GM23338 (cell line): ENCODE measurements at regions not wholly inside any gene's neighbourhood (a gene's known extent, or its start where the extent isn't known, plus 50 kb on each side); places are given as distances from the start of the nearest gene placed in this dataset.
A peak's percentile ranks its signal among the peaks of the same experiment; 100 is the strongest.
"Not testable (repeated sequence)": the region's sequence is repeated elsewhere in the genome, so short reads cannot be mapped to it uniquely, and the experiment has no call there.

ENCODE experiments used
- CTCF ChIP-seq, 2 experiments: fragments of 200-600 bp in 1 of 2; sonication (generic) in 1 of 2; conservative IDR thresholded peaks; 2 replicates each; pipeline versions ENCODE4 v1.5.1 to v1.6.1; 2016 to 2017; ENCODE audit warnings: antibody characterized with exemption in 2 of 2, low read depth in 2 of 2, mild to moderate bottlenecking in 2 of 2, moderate library complexity in 1 of 2
- STAT1 ChIP-seq: IDR thresholded peaks from one replicate; pipeline ENCODE4 v1.6.1; 2016; ENCODE audit warnings: antibody characterized with exemption; ENCODE audit not compliant: unreplicated experiment
- ZNF331 ChIP-seq: fragments of 250-450 bp; sonication (Bioruptor Pico); IDR thresholded peaks from 2 replicates; pipeline ENCODE4 v1.5.0; 2020; ENCODE audit warnings: low read depth, mild to moderate bottlenecking, moderate library complexity

DNA sequence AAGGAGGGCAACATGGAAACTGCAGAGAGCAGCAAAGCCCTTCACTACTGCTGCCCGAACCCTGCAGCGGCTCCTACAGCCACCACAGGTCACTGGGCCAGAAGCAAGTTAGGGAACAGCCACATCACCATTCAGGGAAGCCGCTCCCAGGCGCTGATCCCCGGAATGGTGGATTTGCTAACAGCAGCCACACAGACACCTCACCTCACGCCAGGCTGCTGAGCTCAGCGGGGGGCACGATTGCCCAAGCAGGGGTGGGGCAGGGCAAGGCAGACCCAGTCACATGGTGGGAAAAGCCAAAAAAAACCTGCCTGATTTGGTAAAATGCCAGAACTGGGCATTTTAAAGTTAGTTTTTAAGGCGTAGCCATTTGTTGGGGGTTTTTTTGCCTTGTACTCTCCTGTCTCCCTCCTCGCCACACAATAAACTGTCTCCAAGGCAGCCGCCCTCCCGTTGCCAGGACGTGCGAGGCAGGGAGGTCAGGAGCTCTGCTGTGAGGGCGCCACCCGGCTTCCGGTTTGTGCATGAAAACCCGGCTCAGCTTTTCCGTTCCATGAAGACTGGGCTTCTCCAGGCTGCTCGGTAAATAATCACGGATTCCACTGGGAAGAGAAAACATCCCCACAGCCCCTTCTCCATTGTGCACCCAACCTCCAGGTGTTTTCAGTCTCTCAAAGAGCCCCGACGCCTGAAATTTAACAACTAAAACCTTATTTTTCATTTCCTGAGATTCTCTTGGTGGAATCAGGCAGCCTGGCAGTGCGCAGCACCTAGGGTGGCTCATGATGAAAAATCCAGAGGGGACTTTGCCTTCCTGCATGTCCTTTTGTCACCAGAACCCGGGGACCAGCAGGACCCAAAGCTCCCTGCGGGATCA is 453.5 kb downstream of the PREX1 start:
- TF ChIP-seq CTCF (conservative IDR thresholded peaks at IDR 0.05; ENCODE audit: low read depth in 2 of 2) = peak; percentile 45 to 63
- not testable (repeated sequence) for TF ChIP-seq STAT1, ZNF331
